Body of pancreas (tissue), 4 donors: ENCODE measurements at regions not wholly inside any gene's neighbourhood (a gene's known extent, or its start where the extent isn't known, plus 50 kb on each side); places are given as distances from the start of the nearest gene placed in this dataset.

Experiments used
- ATAC-seq: fragments of 150-250 bp; one replicate; pipeline ENCODE4 v1.9.1; 2016
- DNase-seq, 4 donors: peaks; one replicate each; pipeline ENCODE4 v3.0.0-alpha.2; 2019
- H3K27ac ChIP-seq, 4 donors: fragments of 200-600 bp; sonication (generic); 1 replicate in 3 of 4; 2 replicates in 1 of 4; pipeline versions ENCODE4 v1.5.1 to v1.6.1; 2016 to 2019; ENCODE audit warnings: mild to moderate bottlenecking in 1 of 4, mixed read lengths in 1 of 4, moderate library complexity in 1 of 4
- H3K27me3 ChIP-seq, 2 donors: fragments of 200-600 bp; sonication (generic); one replicate each; pipeline ENCODE4 v1.6.0; 2016; ENCODE audit warnings: mild to moderate bottlenecking in 1 of 2
- H3K36me3 ChIP-seq, 2 donors: fragments of 200-600 bp; sonication (generic); replicated peaks in 1 of 2; 2 replicates each; pipeline ENCODE4 v1.5.1; 2016; ENCODE audit warnings: low read depth in 2 of 2; ENCODE audit not compliant: insufficient read depth in 1 of 2
- H3K4me1 ChIP-seq: fragments of 200-600 bp; sonication (generic); one replicate; pipeline ENCODE4 v1.6.0; 2016
- H3K4me3 ChIP-seq, 2 donors: fragments of 200-600 bp; sonication (generic); 1 replicate in 1 of 2; 2 replicates in 1 of 2; pipeline ENCODE4 v1.5.1; 2016 to 2019
- H3K9me3 ChIP-seq, 3 donors: fragments of 200-600 bp; sonication (generic); 1 replicate in 2 of 3; 2 replicates in 1 of 3; pipeline ENCODE4 v1.5.1; 2016
- CTCF ChIP-seq, 7 experiments: fragments of 450-650 bp in 4 of 7; fragments of 200-600 bp in 3 of 7; sonication (generic) in 3 of 7; IDR thresholded peaks; one replicate each; pipeline ENCODE4 v1.5.1; 2016 to 2019; ENCODE audit warnings: antibody characterized with exemption in 7 of 7
- POLR2A ChIP-seq, 3 donors: fragments of 450-650 bp; IDR thresholded peaks; one replicate each; pipeline ENCODE4 v1.6.1; 2016; ENCODE audit warnings: antibody characterized with exemption in 3 of 3, mild to moderate bottlenecking in 2 of 3
- WGBS, 2 donors: methylation state at CpG; one replicate each; pipeline ENCODE4 v1.1.5; 2017; 5-methylcytosine and 5-hydroxymethylcytosine counted together
- intact Hi-C: fragments of 100-400 bp; cut with DNase I; formaldehyde crosslinking; loops from one replicate; pipeline ENCODE4 v1.15.1; 2023

- intact Hi-C loops: no loop called here
- no peak overlapping the region for H3K4me3 ChIP-seq
- 68 to 73% methylated on average over 2 of the region's 2 CpGs for WGBS, 2 donors
- no peaks in the 10 kb centered on the region for H3K4me1 ChIP-seq
- H3K9me3 ChIP-seq: no peaks in the 10 kb centered on the region
- DNase-seq (no peak), ATAC-seq (no peak)
- no peak for TF ChIP-seq CTCF (IDR thresholded peaks at IDR 0.05)
- no peak for TF ChIP-seq POLR2A (IDR thresholded peaks at IDR 0.05)
- no peak overlapping the region for H3K27ac ChIP-seq
- H3K27me3 ChIP-seq: no peaks in the 10 kb centered on the region
- no peaks in the 10 kb centered on the region for H3K36me3 ChIP-seq
These were observed 573.6 kb downstream of the TMEM182 start for GRCh38 chr2:103335403-103335802.

- DNase-seq (no peak), ATAC-seq (no peak)
- Histone ChIP-seq H3K4me3 (no peak overlapping the region), H3K27me3 (no peaks in the 10 kb centered on the region), H3K9me3 (no peaks in the 10 kb centered on the region), H3K27ac (no peak overlapping the region), H3K36me3 (no peaks in the 10 kb centered on the region), H3K4me1 (no peaks in the 10 kb centered on the region)
- TF ChIP-seq POLR2A (IDR thresholded peaks at IDR 0.05) (no peak), CTCF (IDR thresholded peaks at IDR 0.05) (no peak)
- intact Hi-C loops: no loop called here
- 42 to 85% methylated on average over 1 of the region's 1 CpG for WGBS, 2 donors
These were observed 577.0 kb downstream of the TMEM182 start for GRCh38 chr2:103338819-103339218.

GRCh38 chr2:103346780-103347179 lies 584.9 kb downstream of the TMEM182 start:
- Histone ChIP-seq H3K36me3 (no peaks in the 10 kb centered on the region), H3K27ac (no peak overlapping the region), H3K9me3 (no peaks in the 10 kb centered on the region), H3K27me3 (no peaks in the 10 kb centered on the region), H3K4me3 (no peak overlapping the region), H3K4me1 (no peaks in the 10 kb centered on the region)
- ATAC-seq (no peak), DNase-seq (no peak)
- no peak for TF ChIP-seq CTCF (IDR thresholded peaks at IDR 0.05)
- no peak for TF ChIP-seq POLR2A (IDR thresholded peaks at IDR 0.05)
- WGBS, 2 donors: 64 to 65% methylated on average over 4 of the region's 4 CpGs
- intact Hi-C loops: no loop called here

- ATAC-seq (no peak), DNase-seq (no peak)
- TF ChIP-seq CTCF (IDR thresholded peaks at IDR 0.05) (no peak), POLR2A (IDR thresholded peaks at IDR 0.05) (no peak)
- WGBS, 2 donors: 74 to 79% methylated on average over 10 of the region's 10 CpGs
- no peak overlapping the region for H3K27ac ChIP-seq
- H3K36me3 ChIP-seq: no peaks in the 10 kb centered on the region
- no peak overlapping the region for H3K4me3 ChIP-seq
- H3K4me1 ChIP-seq: no peaks in the 10 kb centered on the region
- H3K27me3 ChIP-seq: no peaks in the 10 kb centered on the region
- no peaks in the 10 kb centered on the region for H3K9me3 ChIP-seq
- intact Hi-C loops: no loop called here
These were observed 591.9 kb downstream of the TMEM182 start for GRCh38 chr2:103353774-103354173.

- 82% methylated on average over 1 of the region's 1 CpG for WGBS, 2 donors
- TF ChIP-seq POLR2A (IDR thresholded peaks at IDR 0.05): no peak
- no peak for TF ChIP-seq CTCF (IDR thresholded peaks at IDR 0.05)
- ATAC-seq: no peak
These were observed 593.5 kb downstream of the TMEM182 start for GRCh38 chr2:103355287-103355686.

More at GRCh38 chr2:103355287-103355686, 593.5 kb downstream of the TMEM182 start:
- intact Hi-C loops: no loop called here
- Histone ChIP-seq H3K4me3 (no peak overlapping the region), H3K27me3 (no peaks in the 10 kb centered on the region), H3K4me1 (no peaks in the 10 kb centered on the region), H3K9me3 (no peaks in the 10 kb centered on the region), H3K27ac (no peak overlapping the region), H3K36me3 (no peaks in the 10 kb centered on the region)
- DNase-seq: no peak
